NCI-H187 (cell line): ENCODE measurements at regions not wholly inside any gene's neighbourhood (a gene's known extent, or its start where the extent isn't known, plus 50 kb on each side); places are given as distances from the start of the nearest gene placed in this dataset.

Source experiments
- DNase-seq, 2 experiments: peaks; one replicate each; lab custom pipeline; 2025; lab: John Stamatoyannopoulos, UW

DNA sequence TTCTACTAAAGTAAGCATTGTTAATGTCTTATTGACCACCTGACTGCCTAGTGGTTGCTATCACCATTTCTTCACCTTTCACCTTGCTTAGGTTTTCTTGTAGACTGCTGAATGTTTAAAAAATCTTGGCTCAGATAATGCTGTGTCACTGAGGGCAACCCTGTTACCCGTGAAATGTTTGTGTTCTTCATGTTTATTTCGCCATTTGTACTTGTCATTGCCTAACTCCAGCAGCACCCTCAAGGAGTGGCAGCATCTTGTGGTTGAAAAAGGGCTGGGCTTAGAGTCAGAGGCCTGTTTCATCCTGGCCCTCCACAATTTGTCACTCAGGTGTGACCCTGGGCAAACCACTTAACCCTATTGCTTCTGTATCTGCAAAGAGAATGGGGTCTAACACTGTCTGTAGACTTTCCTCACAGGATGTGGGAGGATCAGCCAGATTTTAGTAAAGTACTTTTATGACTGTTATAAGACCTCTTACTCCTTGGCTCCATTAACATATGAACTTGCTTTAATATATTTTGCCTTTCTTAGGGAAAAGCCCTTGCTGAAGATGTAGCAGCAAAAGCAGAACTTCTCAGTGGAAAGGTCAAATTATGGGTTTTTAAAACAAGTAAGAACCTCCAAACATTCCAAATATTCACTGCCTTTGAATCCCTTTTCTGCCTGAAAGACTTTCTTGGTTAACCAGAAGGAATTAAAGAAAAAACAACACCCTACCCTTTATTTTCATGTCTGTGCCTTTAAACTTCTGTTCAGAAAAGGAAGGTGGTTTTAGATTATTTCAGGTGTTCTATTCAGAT lies 154.5 kb upstream of the C11orf87 start:
- no peak for DNase-seq

DNA sequence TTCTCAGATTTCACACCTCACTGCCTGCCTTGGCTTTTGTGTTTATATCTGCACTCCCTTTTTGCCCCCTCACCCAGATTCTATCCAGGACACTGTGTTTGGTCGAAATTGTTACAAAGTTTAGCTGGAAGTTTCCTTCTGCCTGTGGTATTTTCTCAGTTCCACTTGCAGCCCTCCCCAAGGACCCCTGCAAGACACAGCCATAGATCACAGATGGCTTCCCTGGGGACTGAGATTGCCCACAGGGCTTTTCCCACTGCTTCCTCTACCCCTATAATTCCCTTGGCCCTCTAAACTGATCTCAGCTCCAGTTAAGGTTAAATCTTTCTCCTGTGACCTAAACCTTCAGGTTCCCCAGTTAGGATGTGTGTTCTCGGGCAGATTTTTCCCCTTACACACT lies 146.1 kb upstream of the C11orf87 start:
- no peak for DNase-seq

DNA sequence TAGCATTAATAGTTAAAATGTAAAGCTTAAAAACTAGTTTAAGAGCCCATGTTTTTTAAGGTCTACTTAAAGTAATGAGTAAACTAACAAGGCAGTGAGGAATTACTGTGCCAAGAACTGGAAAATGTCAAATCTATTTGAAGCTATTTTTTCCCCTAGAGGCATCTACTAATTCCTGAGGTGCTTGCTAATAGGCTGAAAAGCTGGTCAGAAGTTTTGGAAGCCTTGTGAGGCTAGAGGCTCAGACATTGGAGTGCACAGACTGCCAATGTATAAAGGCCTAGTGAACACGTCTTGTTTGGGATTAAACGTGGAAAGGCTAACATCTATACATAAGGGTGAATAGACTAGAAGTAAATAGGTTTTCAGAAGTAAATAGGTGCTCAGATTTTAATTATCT lies 136.5 kb upstream of the C11orf87 start:
- DNase-seq: no peak

DNA sequence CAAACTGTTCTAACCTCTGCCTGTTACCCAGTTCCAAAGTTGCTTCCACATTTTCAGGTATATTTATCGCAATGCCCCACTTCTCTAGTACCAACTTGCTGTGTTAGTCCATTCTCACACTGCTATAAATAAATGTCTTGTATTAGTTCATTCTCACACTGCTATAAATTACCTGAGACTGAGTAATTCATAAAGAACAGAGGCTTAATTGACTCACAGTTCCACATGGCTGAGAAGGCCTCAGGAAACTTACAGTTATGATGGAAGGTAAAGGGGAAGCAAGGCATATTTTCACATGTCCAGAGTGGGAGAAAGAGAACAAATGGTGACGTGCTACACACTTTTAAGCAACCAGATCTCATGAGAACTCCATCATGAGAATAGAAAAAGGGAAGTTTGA lies 130.4 kb upstream of the C11orf87 start:
- no peak for DNase-seq

DNA sequence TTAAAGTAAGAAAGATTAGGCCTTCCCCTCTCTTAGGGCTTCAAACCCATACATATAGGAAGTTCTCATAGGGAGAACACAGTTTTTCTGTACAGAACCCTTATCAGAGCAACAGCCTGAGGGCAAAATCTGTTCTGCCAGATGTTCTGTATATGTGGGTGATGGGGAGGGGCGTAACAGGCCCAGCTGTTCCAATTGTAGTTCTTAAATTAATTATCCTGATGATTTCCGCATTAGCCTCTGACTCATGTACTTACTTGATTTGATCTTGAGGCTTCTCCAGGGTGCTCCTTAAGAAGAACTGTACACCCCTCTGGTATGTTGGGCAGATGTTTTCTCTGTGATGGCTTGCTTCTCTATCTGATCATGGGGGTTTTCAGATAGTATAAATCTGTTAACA lies 123.1 kb upstream of the C11orf87 start:
- DNase-seq: no peak

DNA sequence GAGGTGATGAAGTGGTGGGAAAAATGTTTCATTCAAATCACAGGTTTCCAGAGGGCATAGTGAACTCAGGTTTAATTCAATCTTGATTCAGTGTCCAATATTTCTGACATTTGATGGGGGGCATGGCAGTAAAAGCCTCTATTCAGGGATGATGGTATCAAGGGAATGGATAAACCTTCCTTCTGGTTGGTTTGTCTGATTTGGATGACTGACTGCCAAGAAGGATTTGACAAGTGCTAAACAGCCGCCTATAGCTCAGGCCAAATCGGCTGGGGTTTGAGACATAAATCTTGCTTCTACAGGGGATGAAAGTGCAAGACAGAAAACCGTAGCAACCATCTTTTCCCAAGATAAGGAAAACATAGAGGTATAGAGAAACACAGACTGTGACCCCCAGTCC lies 121.8 kb upstream of the C11orf87 start:
- no peak for DNase-seq

DNA sequence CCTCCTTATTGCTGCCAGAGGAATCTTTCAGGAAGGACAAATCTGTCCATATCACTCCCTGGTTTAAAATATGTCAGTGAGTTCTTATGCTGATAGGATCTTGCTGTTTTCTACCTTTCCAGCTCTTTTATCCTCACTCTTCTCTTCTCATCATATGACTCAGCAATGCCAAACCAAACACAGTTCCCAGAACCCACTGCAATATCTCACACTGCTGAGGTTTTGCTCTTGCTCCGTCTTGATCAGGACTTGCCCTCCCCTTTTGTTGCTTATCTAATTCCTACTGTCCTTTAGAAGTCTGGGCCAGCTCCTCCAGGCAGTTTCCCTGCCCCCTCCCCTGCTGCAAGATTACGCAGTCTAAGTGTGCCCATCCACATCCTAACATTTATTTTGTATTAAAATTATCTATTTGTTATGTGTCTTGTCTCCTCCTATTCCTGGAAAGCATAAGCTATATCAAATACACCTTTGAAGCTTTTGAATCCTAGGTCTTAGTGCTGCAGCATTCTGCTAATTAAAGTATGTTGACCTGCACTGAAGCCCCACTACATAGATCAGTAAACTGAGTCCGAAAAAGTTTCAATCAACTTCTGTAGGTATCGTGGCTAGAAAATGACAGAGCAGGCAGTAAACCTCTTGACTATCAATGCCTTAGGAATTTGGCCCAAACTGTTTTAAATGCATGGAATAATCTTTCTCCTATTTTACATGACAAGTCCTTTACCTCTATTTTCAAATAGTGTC lies 119.2 kb upstream of the C11orf87 start:
- DNase-seq: no peak

DNA sequence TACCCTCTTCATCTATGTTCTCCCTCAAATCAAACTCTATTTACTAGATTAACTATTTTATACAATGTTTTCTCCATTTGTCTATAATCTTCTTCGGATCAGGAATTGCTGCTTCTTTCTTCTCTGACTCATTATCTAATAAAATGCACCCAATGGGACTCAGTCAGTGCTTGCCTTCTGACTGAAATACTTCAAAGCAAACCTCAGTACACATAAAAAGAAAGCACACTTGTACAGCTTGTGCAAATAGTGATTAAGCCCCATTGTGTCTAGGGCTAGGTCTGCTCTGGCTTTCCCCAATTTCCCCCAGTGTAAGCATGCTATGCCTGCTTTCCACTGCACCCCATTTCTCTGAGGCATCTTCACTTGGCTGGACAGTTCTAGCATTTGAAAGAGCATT lies 118.6 kb upstream of the C11orf87 start:
- no peak for DNase-seq

DNA sequence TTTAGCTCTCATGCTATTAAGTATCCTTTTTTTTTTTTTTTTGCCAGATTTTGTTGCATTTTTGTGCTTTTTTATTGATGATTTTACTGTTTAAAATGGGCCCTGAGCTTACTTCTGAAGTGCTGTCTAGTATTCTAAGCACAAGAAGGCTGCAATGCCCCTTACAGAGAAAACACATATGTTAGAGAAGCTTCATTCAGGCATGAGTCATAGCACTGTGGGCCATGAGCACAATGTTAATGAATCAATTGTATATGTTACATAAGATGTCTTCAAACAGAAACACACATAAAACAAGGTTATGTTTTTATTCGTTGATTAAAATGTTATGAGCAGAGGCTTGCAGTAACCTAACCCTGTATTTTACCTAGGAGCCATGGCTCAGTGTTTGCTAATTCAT lies 117.8 kb upstream of the C11orf87 start:
- DNase-seq: no peak

DNA sequence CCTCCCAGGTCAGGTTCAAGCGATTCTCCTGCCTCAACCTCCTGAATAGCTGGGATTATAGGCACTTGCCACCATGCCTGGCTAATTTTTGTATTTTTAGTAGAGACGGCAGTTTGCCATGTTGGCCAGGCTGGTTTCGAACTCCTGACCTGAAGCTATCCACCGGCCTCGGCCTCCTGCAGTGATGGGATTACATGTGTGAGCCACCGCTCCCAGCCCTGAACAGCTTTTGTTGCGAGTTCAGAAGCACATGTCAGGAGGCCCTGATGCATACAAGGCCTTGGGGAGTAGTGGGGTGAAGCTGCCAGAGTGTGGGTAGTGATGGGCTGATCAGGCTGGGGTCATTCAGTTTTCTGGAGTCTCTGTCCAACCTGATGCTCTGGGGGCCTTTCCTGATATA lies 117.0 kb upstream of the C11orf87 start:
- DNase-seq: no peak

DNA sequence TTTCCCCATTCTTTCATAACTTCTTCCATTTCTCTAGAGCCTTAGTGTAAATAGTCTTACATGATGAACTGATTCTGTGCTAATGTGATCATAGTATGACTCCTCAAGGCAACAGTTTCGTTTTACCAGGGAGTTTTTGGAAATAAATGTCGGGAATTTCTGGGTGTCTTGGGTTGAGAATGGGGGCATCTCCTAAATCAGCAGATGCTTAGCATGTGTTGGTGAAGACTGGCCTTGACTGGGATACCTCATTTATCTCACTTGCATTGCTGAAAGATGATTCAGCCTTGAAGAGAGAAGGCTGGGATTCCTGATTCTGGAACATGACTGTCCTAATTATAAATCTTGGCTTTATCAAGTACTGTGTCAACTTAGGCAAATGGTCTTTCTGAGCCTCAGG lies 115.7 kb upstream of the C11orf87 start:
- DNase-seq: no peak

DNA sequence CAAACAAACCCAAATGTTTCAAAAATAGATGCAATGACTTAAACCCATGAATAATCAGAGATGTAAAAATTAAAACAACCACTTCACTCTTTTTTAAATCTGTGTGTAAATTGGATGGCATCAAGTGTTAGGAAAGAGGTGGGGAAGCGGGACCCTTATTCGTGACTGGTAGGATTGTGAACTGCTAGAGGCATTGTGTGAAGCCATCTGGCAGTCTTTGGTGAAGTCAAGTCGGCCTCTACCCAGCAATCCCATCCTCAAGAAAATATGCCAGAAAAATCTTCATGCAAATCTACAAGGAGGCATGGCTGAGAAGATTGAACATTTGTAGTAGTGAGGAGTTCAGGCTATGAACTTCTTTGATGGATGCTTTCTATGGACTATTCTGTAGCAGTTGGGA lies 114.6 kb upstream of the C11orf87 start:
- no peak for DNase-seq

DNA sequence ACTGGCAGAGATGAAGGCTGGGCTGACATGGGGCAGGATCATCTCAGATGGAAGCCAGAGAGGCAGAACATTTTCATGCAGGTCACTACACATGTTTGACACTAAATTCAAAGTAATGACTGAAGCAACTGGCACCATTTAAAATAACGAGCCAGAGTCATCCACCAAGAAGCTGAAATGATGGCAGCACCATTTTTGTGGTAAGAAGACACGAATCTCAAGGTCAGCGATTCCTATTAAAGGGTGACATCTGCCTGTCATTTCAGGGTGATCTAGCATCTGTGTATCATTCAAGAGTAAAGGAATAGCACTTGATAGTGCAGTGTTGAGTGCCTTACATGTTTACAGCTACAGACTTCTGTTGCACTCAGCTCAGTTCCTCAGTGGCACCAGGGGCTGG lies 113.4 kb upstream of the C11orf87 start:
- peak in 1 of 2 experiments; percentile 17 for DNase-seq

DNA sequence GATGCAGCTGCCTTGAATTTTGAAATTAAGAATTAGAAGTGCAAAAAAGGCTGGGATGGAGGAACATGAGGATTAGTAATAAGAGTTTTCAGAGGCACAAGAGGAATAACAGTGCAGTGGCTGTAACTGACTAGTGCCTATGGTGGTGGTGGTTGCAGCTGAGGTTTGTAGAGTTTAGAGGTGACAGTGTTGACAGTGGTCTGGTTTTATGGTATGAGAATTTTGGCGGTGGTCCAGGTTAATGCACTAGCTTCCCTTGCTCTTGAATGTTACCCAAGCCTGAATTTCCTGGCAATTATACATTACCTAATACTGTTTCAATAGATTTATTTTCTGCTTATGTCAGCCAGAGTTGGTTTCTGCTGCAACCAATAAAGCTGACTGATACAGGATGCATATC lies 112.8 kb upstream of the C11orf87 start:
- DNase-seq: peak; percentile 13 to 24

DNA sequence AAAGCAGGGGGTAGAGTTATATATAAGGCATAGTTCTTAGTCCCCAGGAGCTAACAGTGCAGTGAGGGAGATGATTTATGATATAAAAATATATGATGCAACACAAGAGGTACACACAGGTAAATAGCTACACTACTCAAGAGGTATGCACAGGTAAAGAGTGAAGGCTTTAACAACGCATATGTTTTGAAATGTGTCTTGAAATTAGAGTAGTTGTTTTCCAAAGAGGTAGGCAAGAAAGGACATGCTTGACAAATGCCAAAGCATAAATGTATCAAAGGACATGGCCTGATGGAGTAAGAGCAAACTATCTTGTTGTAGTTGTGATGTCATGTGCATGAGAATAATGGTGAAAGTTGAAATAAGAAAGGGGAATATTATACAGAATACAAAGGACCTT lies 104.3 kb upstream of the C11orf87 start:
- DNase-seq: no peak

DNA sequence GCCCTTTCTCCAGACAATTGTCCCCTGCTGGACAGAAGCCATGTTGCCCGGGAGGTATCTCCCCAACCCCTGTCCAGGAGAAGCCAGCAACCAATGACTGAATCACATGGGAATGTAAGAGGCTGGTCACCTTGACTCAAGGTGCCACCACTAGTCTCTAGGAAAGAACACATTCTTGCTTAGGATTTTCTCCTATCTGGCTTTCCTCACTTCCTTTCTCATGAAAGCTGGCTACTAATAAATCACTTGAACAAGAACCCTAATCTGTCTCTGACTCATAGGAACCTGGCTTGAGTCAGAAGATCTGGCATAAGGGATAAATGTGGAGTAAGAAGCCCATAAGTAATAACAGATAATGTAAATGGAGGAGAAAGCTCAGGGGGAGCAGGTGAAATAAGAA lies 101.4 kb upstream of the C11orf87 start:
- DNase-seq: no peak

DNA sequence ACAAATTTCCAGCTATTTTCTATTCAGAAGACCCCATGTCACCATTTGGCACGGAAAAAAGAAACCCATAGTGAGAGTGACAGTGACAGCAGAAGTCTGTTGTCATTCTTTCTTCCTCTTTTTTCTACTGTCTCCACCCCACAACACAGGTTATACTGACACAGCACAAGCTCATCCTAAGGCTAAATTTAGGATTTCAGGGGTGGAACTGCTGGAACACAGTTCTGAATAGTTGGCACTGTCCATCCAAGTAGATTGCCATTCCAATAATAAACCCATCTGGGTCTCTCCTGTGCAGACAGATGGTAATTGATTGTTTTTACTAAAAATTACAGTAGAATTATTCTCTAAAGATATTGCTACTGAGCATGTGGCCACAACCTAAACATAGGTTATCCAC lies 95.2 kb upstream of the C11orf87 start:
- no peak for DNase-seq

DNA sequence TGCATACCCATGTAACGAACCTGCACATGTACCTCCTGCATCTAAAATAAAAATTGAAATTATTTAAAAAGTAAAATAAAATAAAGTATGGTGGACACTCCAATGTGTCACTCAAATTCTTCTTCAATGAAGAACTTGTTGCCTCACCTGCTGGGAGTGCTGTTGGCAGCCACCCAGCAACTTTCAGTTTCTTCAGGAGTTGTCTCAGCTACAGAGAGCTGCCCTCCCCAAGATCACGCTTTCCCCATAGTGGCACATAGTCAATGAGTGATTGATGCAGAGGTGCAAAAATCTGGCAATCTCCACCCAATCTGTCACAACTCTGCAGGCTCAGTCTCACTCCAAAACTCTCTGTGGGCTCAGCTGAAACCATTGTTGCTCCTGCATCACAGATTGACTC lies 92.3 kb upstream of the C11orf87 start:
- no peak for DNase-seq

DNA sequence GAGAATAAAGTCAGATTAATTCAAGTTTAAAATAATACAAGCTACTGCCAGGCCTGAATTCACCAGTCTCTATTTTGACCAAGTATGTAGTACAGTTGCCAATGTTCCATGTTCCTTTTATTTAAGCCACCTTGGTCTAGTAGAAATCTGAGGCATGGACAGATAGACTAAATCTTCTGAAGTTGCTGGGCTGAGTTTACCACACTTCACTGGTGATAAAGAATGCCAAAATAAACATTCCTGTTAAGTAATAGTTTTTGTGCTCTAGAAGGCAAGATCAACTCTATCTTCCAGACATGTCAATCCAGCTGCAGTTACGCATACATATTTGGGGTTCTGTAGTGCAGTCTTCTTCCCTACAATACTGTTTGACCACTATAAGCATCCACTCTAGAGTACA lies 83.9 kb upstream of the C11orf87 start:
- DNase-seq: no peak

DNA sequence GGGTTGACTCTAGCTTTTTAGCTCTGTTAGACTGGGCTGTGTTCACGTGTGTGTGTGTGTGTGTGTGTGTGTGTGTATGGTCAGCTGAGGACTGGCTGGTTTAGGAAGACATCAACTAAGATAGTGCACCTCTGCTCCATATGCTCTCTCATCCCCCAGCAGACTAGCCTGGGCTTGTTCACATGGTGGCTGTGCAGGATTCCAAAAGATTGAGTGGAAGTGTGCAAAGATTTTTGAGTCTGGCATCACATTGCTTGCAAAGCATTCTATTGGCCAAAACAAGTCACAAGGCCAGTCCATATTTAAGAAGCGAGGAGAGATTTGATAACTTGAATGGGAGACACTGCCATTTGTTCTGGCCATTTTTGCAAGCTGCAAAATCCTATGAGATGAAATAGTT lies 79.7 kb upstream of the C11orf87 start:
- no peak for DNase-seq

DNA sequence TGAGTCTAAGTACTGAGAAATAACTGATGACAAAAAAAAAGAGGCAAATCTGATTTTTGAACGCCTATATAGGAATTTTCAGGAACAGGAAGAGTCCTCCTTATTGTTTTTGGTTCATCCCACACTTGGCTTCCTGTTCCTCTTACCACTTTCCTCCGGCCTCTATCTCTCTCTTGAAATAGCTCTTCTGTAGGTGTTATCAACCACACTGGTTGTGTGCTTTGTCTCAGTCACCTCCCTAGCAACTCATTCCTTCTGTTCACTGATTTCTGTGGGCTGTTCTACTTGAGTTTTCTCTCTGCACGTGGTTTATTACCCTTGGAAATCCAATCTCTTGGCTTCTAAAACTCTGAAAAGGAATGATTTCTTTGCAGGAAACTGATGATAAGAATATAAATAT lies 78.7 kb upstream of the C11orf87 start:
- no peak for DNase-seq

DNA sequence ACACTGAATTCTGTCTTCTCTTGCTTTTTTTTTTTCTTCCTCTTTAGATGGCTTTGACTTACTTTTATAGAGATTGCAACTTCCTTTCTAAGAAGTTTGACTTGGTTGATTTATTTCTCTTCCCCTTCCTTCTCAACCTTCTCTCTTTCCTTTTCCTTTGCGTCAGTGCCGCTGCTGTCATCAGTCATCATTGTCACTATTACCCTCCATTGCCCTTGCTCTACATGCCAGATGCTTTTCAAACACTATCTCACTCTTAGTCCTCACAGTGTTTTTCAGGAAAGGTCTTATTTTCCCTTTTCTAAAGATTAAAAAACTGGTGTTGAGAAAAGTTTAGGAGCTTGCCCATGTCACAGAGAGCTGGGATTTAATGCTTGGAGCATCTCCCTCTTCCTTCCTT lies 74.7 kb upstream of the C11orf87 start:
- no peak for DNase-seq

DNA sequence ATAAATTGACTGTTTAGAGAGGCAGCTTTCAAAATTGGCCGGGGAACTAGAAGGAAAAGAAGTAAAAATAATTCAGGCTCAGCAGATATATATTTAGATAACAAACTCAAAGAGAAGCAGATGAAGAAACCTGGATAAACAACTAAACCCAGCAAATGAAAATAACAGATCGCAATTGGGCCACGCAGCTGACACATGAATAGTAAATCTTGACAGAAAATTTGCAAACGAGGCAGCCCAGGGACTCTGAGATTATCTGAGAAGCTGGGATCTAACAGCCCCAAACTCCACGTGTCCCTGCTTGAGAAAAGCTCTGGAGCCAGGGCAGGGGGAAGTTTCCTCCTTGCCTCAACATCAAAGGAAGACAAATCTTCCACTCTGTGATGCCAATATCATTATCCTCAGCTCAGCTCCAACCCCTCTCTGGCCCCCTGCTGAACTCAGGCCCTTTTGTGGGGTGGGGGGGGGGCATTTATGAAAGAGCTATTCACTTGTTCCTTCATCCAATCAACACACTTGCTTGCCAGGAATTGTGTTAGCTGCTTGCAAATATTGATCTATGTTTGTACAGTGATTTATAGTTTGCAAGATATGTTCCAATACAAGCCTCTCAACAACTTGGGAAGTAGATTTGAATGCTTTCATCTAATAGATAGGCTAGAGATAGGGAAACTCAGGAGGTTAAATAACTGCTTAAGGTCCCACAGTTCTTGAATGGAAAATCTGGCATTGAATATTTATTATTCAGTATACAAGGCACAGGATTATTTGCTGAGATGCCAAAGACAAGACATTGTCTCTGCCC lies 72.5 kb upstream of the C11orf87 start:
- DNase-seq: no peak
